Amygdala (tissue), 56 donors: ENCODE measurements at regions not wholly inside any gene's neighbourhood (a gene's known extent, or its start where the extent isn't known, plus 50 kb on each side); places are given as distances from the start of the nearest gene placed in this dataset.
"Not testable (repeated sequence)": the region's sequence is repeated elsewhere in the genome, so short reads cannot be mapped to it uniquely, and the experiment has no call there.

ENCODE experiments used
- DNase-seq, 56 donors: peaks; one replicate each; lab custom pipeline; 2025; lab: John Stamatoyannopoulos, UW

- no peak for DNase-seq
Observed at GRCh38 chr14:98218218-98218617, 1053.8 kb downstream of the BCL11B start.

GRCh38 chr14:98219638-98220037, 1052.4 kb downstream of the BCL11B start:
- no peak for DNase-seq

DNA sequence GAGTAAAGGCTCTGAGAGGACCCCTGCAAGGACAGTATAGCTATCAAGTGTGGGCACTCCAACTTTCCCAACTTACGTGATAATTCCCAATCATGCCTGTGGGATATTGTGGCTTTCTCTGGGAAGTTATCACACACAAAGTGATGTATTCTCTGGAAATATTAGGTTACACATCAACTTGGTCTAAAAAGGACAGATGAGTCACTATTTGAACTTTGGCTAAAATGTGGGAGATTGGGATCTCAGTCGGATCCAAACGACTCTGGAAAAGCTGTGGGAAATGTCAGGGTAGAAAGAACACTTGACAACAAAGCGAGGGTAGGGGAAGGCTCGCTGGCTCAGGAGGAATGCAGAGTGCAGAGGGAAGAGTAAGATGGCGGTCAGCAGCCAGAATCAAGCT, 1048.9 kb downstream of the BCL11B start:
- no peak for DNase-seq

- DNase-seq: not testable (repeated sequence)
Observed at GRCh38 chr14:98223710-98224109, 1048.3 kb downstream of the BCL11B start.

DNA sequence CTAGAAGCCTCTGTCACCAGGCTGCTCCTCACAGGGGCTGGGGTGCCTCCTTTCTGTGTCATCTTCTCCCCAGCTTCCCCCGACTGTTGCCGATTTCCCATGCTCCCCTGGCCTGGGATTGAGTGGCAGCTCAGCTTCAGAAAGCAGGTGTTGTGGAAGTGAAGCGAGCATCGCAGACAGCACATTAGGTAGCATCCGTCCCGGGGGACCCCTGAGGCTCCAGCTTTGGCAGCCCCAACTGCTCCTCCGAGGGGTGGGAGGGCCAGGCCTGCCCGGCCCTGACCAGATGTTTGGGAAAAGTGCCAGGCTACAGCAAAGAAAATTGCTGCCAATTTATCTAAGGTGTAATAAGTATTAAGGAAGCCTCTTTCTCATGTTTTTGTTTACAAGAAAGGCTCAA, 1045.6 kb downstream of the BCL11B start:
- no peak for DNase-seq

DNA sequence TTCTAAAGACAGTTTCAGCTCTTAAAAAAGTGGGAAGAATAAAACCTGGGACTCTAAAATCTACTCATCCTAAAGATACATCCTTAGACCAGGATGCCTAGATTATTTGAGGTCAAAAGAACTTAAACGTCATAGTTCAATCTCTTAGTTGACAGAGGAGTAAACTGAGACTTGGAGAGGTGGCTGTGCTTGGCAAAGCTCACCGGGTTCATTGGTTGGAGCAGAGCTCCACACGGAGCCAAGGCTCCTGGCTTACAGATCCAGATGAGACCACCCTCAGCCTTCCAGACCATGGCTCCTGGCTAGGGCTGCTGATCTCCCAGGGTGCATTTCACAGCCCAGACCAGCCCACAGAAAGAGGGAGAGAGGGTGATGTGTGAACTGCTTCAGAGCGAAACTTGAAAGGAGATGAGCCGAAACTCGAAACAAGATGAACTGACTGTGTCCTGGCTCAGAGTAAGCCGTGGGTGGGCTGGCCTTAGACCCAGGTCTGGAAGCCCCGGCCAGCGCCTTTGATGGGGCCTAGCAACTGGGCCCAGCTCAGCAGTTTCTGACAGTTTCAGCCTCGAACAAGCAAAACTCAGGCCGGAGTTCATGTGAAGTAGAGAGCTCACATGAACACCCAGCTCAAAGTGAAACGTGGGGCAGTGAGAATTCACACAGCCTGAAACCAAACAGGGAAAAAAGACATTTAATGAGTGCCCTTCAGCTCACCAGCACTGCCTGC, 1044.8 kb downstream of the BCL11B start:
- DNase-seq: no peak

DNA sequence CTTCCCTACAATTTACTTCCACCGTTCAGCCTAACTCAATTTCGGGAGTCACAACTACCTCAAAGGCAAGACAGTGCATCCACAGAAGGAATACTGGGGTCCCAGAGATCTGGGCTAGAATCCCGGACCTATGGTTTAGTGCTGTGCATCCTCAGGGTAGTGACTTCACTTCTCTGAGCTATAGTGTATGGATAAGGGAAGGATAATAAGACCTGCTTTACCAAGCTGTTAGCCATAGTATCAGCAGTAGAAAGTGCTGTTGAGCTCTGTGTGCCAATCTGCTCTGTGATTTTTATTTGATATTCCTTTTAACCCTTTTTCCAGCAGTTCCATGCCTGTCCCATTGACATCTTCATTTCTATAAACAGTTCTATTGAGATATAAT, 1044.3 kb downstream of the BCL11B start:
- DNase-seq: no peak

DNA sequence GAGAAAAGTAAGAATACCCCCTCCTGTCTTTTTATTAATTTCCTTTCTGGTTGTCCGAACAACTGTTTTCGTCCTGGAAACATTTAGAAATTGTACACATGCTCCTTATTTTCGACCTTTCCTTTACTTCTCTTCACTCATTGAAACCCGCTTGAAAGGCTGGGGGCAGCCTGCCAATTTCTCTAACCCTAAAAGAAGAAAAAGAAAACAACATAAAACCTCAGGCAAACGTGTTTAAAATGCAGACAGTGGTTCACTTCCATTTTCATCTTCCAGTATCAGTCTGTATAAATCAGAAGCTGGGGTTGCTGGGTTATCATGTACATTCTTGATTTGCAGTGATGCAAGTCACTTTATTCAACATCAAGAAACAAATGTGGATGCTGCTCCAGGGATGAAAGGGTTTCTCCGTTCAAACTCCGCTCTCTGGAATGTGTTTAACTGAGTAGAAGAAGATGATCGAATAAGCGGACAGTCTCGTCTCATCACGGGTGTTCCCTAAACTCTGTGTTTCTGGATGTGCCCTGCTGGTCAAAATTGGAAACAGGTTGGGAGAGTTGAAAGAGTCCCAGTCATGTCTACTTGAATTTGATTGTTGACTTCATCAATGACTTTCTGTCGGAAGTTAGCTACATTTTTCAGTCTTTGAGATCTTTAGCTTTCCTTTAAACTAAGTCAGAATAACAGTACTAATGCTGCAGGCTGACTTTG, 1042.2 kb downstream of the BCL11B start:
- peak in 1 of 56 donors; percentile 8 for DNase-seq

GRCh38 chr14:98230411-98230810, 1041.6 kb downstream of the BCL11B start:
- no peak for DNase-seq

DNA sequence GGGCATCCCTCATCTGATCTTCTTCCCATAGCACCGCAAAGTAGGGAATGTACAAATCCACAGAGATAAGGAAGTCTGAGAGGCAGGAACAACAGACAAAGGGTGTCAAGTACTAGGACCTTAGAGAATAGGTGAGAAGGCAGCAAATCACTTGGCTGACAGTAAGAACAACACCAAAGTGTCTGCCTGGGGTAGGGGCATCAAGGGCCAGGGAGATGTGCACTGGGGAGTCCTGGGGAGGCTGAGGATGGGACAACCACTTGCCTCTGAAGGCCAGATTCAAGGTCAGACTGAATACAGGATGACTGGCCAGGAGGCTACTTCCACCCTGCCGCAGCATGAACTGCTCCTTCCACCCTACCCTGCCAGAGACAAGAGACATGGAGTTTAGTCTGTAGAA, 1040.8 kb downstream of the BCL11B start:
- DNase-seq: no peak

DNA sequence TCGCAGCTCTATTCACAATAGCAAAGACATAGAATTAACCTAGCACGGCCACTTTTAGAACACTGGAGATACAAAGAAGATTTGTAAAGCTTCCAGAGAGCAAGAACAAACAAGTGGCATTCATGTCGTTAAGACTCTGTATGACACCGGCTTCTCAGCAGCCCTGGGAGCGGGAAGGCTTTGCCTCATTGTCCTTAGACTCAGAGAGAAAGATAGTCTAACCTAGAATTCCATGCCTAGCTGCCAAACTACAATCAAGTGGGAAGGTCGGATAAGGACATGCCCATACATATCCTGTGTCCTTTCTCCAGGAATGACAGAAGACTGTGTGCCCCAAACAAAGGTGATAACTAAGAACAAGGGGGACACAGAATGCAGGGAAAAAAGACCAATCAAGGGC, 1038.3 kb downstream of the BCL11B start:
- DNase-seq: no peak

GRCh38 chr14:98234208-98234607, 1037.8 kb downstream of the BCL11B start:
- no peak for DNase-seq

GRCh38 chr14:98236314-98236713, 1035.7 kb downstream of the BCL11B start:
- no peak for DNase-seq

DNA sequence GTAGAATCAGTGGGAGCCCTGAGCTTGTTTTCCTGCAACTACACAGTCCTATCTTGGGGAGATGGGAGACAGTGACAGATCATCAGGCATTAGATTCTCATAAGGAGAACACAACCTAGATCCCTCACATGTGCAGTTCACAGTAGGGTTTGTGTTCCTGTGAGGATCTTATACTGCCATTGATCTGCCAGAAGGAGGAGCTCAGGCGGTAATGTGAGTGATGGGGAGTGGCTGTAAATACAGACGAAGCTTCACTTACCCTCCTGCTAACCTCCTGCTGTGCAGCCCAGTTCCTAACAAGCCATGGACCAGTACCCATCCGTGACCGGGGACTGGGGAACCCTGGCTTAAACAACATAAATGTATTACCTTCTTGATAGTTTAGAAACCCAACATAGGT, 1034.1 kb downstream of the BCL11B start:
- no peak for DNase-seq

GRCh38 chr14:98240376-98240775, 1031.6 kb downstream of the BCL11B start:
- DNase-seq: no peak

GRCh38 chr14:98242903-98243302, 1029.1 kb downstream of the BCL11B start:
- no peak for DNase-seq

DNA sequence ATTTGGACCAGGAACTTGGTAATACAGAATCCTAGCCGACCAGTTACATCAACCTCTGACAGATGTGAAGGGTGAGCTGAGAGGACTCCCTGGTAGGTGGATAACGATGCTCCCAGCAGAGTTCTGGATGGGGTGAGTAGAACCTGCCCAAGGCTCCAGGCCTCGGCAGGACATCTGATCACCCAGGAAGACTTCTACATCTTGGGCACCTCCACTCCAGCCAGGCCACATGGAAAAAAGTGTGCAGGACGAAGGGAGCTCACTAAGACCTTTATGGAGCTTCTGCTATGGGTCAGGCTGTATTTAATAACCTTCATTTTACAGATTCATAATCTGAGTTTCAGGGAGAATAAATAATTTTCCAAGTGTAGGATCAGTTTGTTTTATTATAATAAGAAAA, 1028.7 kb downstream of the BCL11B start:
- no peak for DNase-seq

DNA sequence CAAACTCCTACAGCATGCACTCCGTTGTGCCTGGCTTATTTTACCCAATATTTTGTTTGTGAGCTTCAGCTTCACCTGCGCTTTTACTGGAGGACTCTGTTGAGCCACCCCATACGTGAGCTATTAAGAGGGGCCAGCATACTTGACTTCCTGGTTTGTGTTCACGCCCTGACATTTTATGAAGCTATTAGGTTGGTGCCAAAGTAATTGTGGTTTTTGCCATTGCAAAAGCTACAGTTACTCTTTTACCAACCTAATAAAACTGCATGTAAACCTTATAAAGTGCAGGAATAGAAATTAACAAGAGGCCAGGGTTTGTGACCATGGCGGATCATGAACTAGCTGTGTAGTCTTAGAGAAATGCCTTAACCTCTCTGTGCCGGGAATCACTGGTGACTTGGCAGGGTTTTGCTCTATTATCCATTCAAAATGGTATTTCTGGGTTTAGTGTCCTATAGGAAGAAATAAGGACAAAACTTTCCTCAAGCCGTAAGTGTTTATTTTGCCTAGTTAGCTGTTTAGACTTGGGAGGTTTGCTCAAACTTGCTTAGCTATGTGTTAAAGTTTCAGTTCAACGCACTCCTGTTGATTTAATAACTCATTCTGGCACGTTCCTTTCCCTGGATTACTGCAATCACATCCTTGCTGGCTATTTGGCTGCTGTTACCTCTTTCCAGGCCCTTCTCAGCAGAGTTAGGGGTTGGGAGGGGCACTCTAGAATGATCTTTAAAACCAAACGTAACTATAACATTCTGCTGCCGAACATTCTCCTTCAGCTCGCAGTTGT, 1027.6 kb downstream of the BCL11B start:
- no peak for DNase-seq

DNA sequence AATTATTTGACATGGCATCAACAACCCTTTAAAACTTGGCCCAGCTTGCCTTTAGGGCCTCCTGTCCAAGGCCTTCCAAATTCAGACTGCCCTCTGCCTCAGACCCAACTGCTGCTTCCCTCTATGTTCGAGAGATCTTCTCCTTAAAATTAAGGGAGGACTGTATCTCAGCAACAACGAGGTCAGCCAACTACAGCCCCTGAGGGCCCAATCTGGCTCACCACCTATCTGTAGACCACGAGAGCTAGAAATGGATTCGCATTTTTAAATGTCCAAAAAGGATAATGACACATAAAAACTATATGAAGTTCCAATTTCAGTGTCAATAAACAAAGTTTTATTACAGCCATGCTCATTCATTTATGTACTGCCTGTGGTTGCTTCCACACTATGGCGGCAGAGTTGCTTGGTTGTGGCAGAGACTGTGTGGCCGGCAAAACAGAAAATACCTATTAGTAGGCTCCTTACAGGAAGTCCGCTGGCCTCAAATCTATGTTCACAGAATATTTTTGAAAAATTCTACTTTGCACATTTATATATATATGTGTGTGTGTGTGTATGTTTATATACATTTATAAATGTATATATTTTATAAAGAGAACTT, 1026.9 kb downstream of the BCL11B start:
- no peak for DNase-seq

DNA sequence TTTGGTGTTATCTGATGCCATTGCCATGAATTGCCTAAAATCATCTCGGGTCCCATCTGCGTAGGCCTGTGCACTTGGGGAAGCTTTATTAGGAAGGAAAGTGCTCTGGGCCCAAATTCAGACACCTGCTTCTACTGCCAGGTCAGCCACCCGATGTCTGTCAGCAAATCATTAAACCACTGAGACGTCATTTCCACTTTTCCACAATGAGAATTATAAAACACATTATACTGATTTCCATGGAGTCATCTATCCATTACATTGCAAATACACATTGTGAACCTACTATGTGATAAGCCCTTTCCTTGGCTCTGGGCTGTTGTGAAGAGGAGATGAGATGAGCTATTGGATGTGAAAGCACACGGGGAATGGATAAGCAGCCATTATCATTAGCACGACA, 1022.9 kb downstream of the BCL11B start:
- DNase-seq: no peak

- DNase-seq: no peak
Observed at GRCh38 chr14:98249476-98249875, 1022.5 kb downstream of the BCL11B start.
